HCT116 (cell line): ENCODE measurements at regions not wholly inside any gene's neighbourhood (a gene's known extent, or its start where the extent isn't known, plus 50 kb on each side); places are given as distances from the start of the nearest gene placed in this dataset.

ENCODE experiments used
- ATAC-seq: fragments of 200-7000 bp; cut with Tn5 transposase; 2 replicates; pipeline ENCODE4 v1.9.1; 2020; ENCODE audit warnings: mild to moderate bottlenecking, moderate library complexity
- BruUV-seq: library from RNA; stranded (reverse); fragments of 400-500 nt; replicated peaks from 2 replicates; lab custom pipeline; 2021; lab: Mats Ljungman, UMichigan
- CTCF ChIA-PET: fragments of 300-600 bp; sonication (Branson Sonifier 250); formaldehyde crosslinking; loops from one replicate; lab custom pipeline; 2021; ENCODE audit warnings: antibody characterized with exemption; lab: Charles Lee
- POLR2A ChIA-PET: fragments of 300-600, 350-600 bp; sonication (Branson Sonifier 250); formaldehyde crosslinking; loops from one replicate; lab custom pipeline; 2021; ENCODE audit warnings: antibody characterized with exemption; lab: Charles Lee
- RAD21 ChIA-PET, 2 experiments: fragments of 300-600 bp; sonication (Branson Sonifier 250); formaldehyde crosslinking; loops; one replicate each; lab custom pipeline; 2023; ENCODE audit warnings: low total read pairs in 2 of 2; ENCODE audit not compliant: uncharacterized antibody in 2 of 2, unreplicated experiment in 2 of 2, low non-redundant PET in 1 of 2; lab: Charles Lee
- DNase-seq: peaks from one replicate; pipeline ENCODE4 v3.0.0-alpha.2; 2010; ENCODE audit warnings: low read depth, low spot score
- H2AFZ ChIP-seq: fragments of 200-600 bp; shearing (Covaris generic), sonication (generic); 2 replicates; pipeline ENCODE4 v1.6.1; 2017; ENCODE audit warnings: low read depth, mixed run types, mixed read lengths, antibody characterized with exemption, low read length; ENCODE audit not compliant: poor library complexity, severe bottlenecking
- H3K27ac ChIP-seq: 2 replicates; pipeline ENCODE4 v1.5.1; 2012; ENCODE audit warnings: low read depth, low read length
- H3K27me3 ChIP-seq: fragments of 200-600 bp; sonication (generic); 2 replicates; pipeline ENCODE4 v1.6.1; 2016; ENCODE audit warnings: mixed run types, low read length, mixed read lengths; ENCODE audit not compliant: insufficient read depth
- H3K36me3 ChIP-seq, 2 experiments: fragments of 200-500 bp in 1 of 2; fragments of 200-600 bp in 1 of 2; sonication (Bioruptor generic) in 1 of 2; sonication (generic) in 1 of 2; 2 replicates each; pipeline versions ENCODE4 v1.5.1 to v1.6.1; 2014 to 2016; ENCODE audit warnings: low read length in 2 of 2, inconsistent platforms in 1 of 2, mixed read lengths in 1 of 2, mixed run types in 1 of 2; ENCODE audit not compliant: insufficient read depth in 2 of 2, control insufficient read depth in 1 of 2
- H3K4me1 ChIP-seq, 2 experiments: fragments of 200-600 bp in 1 of 2; sonication (generic) in 1 of 2; 2 replicates each; pipeline versions ENCODE4 v1.5.1 to v1.6.1; 2012 to 2017; ENCODE audit warnings: low read length in 2 of 2, inconsistent platforms in 1 of 2, mild to moderate bottlenecking in 1 of 2, mixed read lengths in 1 of 2, mixed run types in 1 of 2, moderate library complexity in 1 of 2; ENCODE audit not compliant: insufficient read depth in 2 of 2, control insufficient read depth in 1 of 2
- H3K4me2 ChIP-seq: fragments of 200-600 bp; sonication (generic); 2 replicates; pipeline ENCODE4 v1.6.1; 2017; ENCODE audit warnings: mixed run types, low read length, mixed read lengths
- H3K4me3 ChIP-seq, 2 experiments: fragments of 200-600 bp in 1 of 2; sonication (generic) in 1 of 2; replicated peaks in 1 of 2; 2 replicates each; pipeline ENCODE4 v1.5.1; 2011 to 2016; ENCODE audit warnings: low read length in 2 of 2, control low read depth in 1 of 2, low read depth in 1 of 2, mild to moderate bottlenecking in 1 of 2, mixed read lengths in 1 of 2, mixed run types in 1 of 2
- H3K79me2 ChIP-seq: fragments of 200-600 bp; sonication (generic); 2 replicates; pipeline ENCODE4 v1.6.1; 2017; ENCODE audit warnings: mild to moderate bottlenecking, mixed run types, low read length, moderate library complexity, mixed read lengths; ENCODE audit not compliant: insufficient read depth
- H3K9ac ChIP-seq: fragments of 200-600 bp; sonication (generic); 2 replicates; pipeline ENCODE4 v1.6.1; 2016; ENCODE audit warnings: low read length, mixed read lengths
- H3K9me2 ChIP-seq: fragments of 200-600 bp; sonication (generic), shearing (Covaris generic); 2 replicates; pipeline ENCODE4 v1.6.1; 2017; ENCODE audit warnings: mixed run types, mild to moderate bottlenecking, moderate library complexity; ENCODE audit not compliant: insufficient read depth
- H3K9me3 ChIP-seq, 2 experiments: fragments of 200-500 bp in 1 of 2; fragments of 200-600 bp in 1 of 2; sonication (Bioruptor generic) in 1 of 2; sonication (generic) in 1 of 2; 2 replicates each; pipeline ENCODE4 v1.6.1; 2014 to 2017; ENCODE audit warnings: low read length in 2 of 2, mixed read lengths in 2 of 2, inconsistent platforms in 1 of 2, low read depth in 1 of 2, mild to moderate bottlenecking in 1 of 2, mixed run types in 1 of 2, moderate library complexity in 1 of 2; ENCODE audit not compliant: control insufficient read depth in 1 of 2, insufficient read depth in 1 of 2
- H4K20me1 ChIP-seq: fragments of 200-600 bp; sonication (generic), shearing (Covaris generic); 2 replicates; pipeline ENCODE4 v1.6.1; 2017; ENCODE audit warnings: mixed run types, mild to moderate bottlenecking, moderate library complexity; ENCODE audit not compliant: insufficient read depth
- FOSL1 ChIP-seq: IDR thresholded peaks from 2 replicates; pipeline ENCODE4 v1.6.1; 2012; ENCODE audit warnings: low read depth
- POLR2A ChIP-seq: IDR thresholded peaks from 2 replicates; pipeline ENCODE4 v1.7.0; 2011; ENCODE audit warnings: borderline replicate concordance; ENCODE audit not compliant: insufficient read depth, insufficient read length; ENCODE audit errors: extremely low read depth
- POLR2AphosphoS5 ChIP-seq: IDR thresholded peaks from 2 replicates; pipeline ENCODE4 v1.6.1; 2011; ENCODE audit warnings: mild to moderate bottlenecking, low read depth, low read length, moderate library complexity
- REST ChIP-seq: IDR thresholded peaks from 2 replicates; pipeline ENCODE4 v1.6.1; 2012; ENCODE audit warnings: low read depth
- SP1 ChIP-seq: IDR thresholded peaks from 2 replicates; pipeline ENCODE4 v1.6.1; 2012; ENCODE audit warnings: low read depth
- SRF ChIP-seq: IDR thresholded peaks from 2 replicates; pipeline ENCODE4 v1.6.1; 2012; ENCODE audit warnings: low read depth
- TCF7L2 ChIP-seq: IDR thresholded peaks from 2 replicates; pipeline ENCODE4 v1.7.0; 2011; ENCODE audit warnings: borderline replicate concordance, inconsistent platforms; ENCODE audit not compliant: insufficient read depth, insufficient read length; ENCODE audit errors: extremely low read depth
- ZFX ChIP-seq: fragments of 450-650 bp; IDR thresholded peaks from 2 replicates; pipeline ENCODE4 v1.6.1; 2017
- ZNF274 ChIP-seq: fragments of 200-500 bp; sonication (Bioruptor generic); IDR thresholded peaks from 2 replicates; pipeline ENCODE4 v1.6.1; 2014; ENCODE audit warnings: mild to moderate bottlenecking, low read depth, low read length, inconsistent platforms
- intact Hi-C: fragments of 100-400 bp; cut with micrococcal nuclease; formaldehyde crosslinking; loops from 2 replicates; pipeline ENCODE4 v1.10.0; 2022

GRCh38 chr4:24433515-24434214 lies 150.7 kb downstream of the DHX15 start:
- ChIA-PET POLR2A (no interaction called here), RAD21 (no interaction called here), CTCF (no interaction called here)
- no peak for TF ChIP-seq TCF7L2
- TF ChIP-seq POLR2AphosphoS5: no peak
- no peak for TF ChIP-seq POLR2A
- no peak for TF ChIP-seq REST
- TF ChIP-seq ZFX: no peak
- no peak for TF ChIP-seq SP1
- TF ChIP-seq ZNF274: no peak
- no peak for TF ChIP-seq FOSL1
- TF ChIP-seq SRF: no peak
- intact Hi-C loops: no loop called here
- H2AFZ ChIP-seq: no peak overlapping the region
- DNase-seq: no peak
- H3K79me2 ChIP-seq: no peaks in the 10 kb centered on the region
- H3K36me3 ChIP-seq: no peaks in the 10 kb centered on the region
- no peak overlapping the region for H3K27ac ChIP-seq
- no peaks in the 10 kb centered on the region for H3K4me1 ChIP-seq
- no peaks in the 10 kb centered on the region for H3K9me2 ChIP-seq
- ATAC-seq: no peak
- BruUV-seq: no TSS peak
- no peak overlapping the region for H3K4me3 ChIP-seq
- peaks cover 27% of the 10 kb centered on the region for H3K27me3 ChIP-seq
- no peak overlapping the region for H3K9ac ChIP-seq
- H3K4me2 ChIP-seq: no peak overlapping the region
- no peaks in the 10 kb centered on the region for H4K20me1 ChIP-seq
- no peaks in the 10 kb centered on the region for H3K9me3 ChIP-seq
